HG03457 (cell line): ENCODE measurements at regions not wholly inside any gene's neighbourhood (a gene's known extent, or its start where the extent isn't known, plus 50 kb on each side); places are given as distances from the start of the nearest gene placed in this dataset.

ENCODE experiments used
- ATAC-seq: cut with Tn5 transposase; IDR thresholded peaks from one replicate; pipeline ENCODE4 v1.9.1; 2021; ENCODE audit warnings: moderate number of reproducible peaks; ENCODE audit not compliant: unreplicated experiment

DNA sequence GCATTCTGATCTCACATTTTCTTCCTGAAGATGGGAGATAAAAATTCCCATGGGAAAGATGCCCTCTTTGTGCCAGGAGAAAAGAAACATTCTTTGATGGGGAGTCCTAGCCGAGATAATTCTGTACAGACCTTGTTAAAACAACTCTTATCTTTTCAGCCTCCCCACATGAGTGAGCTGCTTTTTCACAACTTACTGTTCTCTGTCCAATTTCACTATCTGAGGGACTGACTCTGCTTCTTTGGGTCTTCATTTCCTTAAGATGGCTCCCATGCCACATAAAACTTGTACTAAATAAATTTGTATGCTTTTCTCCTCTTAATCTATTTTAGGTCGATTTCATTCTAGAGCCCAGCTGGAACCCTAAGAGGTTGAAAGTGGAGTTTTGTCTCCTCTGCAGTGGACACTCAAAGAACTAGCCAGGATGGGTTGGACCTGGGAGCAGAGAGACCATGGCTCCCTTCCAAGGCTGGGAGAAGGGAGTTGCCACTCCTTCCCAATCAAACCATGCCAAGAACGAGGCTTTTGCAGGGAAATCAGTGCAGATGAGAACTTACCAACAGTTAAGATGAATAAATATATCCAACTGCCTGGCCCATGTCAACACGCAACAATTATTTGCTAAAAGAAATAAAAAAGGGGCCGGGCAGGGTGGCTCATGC lies 285.8 kb upstream of the SULF2 start:
- no peak for ATAC-seq

DNA sequence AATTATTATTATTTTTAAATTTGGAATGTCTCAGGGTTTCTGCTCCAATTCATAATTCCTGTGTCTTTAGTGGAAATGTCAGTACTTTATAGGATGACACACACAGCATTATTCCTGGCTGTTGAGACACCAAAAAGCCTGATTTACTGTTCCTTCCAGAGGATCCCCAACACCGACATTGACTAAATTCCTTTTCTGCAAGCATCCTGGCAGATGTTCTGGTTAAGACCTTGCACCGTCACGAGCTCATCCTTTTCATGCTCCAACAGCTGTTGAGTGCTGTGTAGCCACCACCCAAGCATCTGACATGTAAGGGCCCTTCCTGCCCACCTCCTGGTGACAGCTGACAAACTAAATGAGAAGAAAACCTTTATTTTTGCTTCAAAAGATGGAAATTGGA lies 284.3 kb upstream of the SULF2 start:
- ATAC-seq, result no peak

DNA sequence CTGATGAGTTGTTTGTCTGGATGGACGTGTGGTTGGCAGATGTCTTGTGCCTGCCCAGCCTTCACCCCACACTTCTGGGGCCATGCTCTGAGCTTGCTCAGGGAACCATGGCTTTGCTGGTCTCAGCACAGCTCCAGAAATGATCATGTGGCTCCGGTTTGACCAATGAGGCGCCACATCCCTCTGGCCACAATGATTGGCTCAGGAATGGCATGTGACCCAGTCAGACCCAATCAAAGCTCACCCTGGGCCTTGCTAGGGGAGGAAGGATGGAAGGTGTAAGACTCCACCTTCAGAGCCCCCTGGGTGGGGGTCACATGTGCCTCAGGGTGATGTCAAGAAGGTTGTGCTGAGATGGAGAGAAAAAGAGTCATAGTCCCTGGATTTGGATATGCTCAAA lies 281.6 kb upstream of the SULF2 start:
- ATAC-seq, result no peak

DNA sequence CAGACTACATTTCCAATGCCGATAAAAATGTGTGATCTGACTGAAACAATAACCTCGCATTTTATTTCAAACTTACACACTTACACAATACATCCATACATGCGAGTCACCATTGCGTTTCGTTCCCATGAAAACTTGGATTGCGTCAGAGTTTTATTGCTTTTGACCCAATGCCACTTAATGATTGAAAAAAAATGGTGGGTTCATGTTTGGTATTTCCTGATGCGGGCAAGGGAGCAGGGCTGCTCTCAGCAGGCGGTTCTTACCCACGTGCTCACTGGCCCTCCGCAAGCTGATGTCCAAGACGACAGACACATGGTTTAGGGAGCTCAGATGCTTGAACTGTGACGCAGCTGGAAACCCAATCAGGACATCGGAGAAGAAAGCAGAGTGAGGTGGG lies 281.0 kb upstream of the SULF2 start:
- ATAC-seq, result no peak

DNA sequence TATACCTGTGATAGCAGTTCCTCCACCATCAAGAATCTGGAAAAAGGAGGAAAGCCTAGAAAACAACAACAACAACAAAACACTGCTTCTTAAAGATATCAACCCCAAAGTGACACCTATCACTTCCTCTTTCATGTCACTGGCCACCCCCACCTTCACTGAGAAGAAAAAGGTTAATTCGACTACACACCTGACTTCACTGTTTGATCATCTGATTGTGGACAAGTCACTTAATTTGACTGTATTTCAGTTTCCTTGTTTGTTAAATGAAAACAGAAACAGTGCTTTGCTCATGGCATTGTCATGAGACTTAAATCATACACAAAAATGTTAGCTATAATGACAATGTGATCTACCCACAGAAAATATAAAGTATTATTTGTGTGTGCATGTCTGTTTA lies 280.6 kb upstream of the SULF2 start:
- ATAC-seq, result no peak

DNA sequence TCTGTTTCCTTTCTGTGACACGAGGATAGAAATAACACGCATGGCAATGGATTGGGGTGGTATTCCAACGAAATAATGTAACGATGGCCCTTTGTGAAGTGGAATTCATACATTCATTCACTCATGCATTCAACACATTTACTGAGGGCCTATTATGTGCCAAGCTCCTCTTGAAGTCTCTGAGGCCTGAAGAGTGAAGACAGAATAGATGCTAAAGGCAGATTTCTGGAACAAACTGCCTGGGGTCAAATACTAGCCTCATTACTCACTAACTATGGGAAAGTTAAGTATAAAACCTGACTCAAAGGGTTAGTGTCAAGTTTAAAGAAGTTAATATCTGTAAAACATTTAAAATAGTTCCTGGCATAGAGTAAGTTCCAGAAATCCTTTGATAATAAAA lies 279.6 kb upstream of the SULF2 start:
- ATAC-seq, result no peak

DNA sequence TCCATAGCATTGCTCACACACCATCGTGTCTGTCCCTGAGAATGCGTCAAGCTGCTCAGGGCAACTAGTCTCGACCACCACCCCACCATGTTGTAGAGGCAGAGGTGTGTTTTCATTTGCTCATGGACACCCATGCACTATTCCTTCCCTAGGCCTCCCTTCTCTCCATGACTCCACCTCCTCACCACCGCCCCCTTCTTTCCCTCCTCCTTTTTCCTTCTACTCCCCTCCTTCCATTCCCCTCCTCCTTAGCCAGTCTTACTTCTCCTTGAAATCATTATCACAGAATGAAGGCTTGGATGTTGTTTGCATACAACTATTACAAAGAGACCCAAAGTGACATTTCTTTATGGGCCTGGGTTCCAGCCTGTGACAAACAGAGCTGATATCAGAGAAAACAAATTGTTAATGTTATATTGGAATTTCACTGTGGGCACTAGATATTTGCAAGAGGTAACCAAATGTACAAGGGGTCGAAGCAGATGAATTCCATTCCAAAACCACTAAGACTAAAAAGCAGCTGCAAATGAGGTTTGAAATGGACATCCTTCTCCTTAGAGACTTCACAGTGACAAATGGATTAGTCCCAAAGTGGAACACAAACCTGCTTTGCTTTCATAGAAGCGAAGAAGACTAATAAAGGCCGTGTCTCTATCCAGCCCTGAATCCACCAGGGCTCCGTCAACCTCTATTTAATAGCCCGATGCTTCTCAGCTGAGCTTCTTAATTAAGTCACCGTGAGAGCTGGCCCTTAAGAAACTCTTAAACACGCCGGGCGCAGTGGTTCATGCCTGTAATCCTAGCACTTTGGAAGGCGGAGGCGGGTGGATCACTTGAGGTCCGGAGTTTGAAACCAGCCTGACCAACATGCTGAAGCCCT lies 275.8 kb upstream of the SULF2 start:
- ATAC-seq, result no peak

DNA sequence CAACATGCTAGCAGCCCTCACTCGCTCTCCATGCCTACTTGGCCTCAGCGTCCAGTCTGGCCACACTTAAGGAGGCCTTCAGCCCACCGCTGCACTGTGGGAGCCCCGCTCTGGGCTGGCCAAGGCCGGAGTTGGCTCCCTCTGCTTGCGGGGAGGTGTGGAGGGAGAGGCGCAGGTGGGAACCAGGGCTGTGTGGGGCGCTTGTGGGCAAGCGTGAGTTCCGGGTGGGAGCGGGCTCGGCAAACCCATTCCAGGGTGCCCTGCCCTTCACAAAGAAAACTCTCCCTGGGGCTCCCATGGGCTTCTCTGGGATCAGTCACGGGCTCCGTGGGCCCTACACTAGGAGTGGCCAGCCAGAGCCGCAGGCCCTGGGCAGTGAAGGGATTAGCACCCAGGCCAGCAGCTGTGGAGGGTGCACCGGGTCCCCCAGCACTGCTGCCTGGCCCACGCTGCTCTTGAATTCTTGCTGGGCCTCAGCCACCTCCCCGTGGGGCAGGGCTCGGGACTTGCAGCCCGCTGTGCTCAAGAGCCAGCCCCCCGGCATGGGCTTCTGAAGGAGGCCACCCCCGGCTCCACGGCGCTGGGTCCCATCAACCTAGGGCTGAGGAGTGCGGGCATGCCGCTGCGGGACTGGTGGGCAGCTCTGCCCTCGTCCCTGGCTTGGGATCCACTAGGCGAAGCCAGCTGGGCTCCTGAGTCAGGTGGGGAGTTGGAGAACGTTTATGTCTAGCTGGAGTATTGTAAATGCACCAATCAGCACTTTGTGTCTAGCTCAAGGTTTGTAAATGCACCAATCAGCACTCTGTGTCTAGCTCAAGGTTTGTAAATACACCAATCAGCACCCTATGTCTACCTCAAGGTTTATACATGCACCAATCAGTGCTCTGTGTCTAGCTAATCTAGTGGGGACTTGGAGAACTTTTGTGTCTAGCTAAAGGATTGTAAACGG lies 273.6 kb upstream of the SULF2 start:
- no peak for ATAC-seq

DNA sequence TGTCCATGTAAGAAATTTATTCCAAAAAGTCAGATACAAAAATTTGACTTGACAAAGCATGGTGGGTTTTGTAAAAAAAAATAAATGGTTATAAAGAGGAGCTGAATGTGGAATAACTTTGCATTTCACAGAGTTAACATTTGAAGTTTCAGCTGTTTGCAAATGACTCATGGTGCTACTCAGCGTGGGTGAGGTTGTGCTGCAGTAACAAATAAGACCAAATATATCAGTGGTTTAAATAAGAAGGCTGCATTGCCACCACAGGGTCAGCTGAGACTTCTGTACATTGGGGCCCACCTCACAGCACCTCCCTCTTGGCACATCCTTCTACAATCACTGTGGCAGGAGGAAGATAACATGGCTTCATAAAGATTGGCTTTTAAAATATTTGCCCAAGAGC lies 272.5 kb upstream of the SULF2 start:
- ATAC-seq, result no peak

DNA sequence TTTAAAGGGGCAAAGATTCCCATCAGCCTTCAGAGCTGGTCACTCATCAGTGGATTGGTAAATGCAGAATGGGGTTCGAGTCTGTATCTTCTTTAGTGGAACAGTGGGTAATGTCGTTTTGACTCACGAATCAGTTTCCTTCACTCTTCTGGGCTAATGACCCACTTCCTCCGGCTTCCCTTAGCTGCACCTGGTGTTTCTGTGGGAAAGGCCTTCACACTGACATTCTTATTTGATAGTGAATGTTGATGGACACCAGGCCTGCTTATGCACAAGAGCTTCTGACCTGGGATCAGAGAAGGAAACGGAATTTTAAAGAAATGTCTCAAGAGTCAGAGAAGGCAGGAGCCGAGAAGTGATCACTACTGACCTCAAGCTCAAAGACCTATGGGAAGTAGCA lies 272.0 kb upstream of the SULF2 start:
- ATAC-seq, result no peak

DNA sequence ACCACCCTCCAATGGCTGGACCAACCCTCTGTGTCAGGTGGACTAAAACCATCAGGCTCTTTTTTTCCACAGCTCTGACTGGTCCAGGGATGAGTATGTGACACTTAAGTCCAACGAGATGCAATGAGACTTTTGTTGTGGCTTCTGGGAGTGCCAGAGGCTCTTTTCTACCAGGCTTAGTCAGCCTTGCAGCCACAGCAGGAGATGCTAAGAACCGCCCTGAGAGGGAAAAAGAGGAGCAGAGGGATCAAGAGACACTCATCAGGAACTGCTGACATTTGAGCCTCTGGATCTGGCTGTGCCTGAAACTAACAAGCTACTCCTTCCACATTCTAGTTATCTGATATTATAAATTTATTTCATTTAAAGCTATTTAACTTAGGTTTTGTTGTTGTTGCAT lies 270.9 kb upstream of the SULF2 start:
- ATAC-seq, result no peak

DNA sequence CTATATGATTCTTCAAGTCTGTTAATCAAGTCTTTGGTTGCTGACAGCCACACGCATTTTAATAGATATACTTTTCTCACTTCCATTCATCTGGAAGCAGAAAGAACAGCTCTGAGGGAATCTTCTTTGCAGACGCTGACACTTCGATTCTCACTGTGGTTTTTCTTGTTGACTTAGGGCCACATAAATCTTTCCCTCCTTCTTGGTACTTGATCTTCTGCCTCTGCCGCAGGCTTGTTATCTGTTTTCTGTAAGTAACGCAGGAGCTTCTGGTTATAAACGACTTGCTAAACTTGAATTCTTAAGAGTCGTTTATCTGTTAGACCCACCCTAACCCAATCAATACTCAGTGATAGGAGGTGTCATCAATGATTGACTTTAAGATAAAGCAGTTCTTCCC lies 268.8 kb upstream of the SULF2 start:
- no peak for ATAC-seq

DNA sequence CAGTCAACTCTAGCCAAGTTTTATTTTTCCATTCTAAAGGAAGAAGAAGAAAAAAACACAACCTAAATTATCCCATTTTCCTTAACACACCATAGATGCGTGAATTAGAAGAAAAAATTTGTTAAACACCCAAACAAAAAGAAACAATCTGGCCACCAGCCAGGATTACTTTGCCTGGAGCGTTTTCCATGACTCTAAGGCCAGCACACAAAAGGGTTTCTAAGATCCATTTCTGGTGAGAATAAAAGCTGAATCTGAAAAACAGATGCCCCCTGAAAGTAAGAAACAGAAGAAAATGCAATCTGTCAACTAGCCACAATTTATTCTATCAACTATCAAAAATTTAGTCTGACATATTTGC lies 267.2 kb upstream of the SULF2 start:
- ATAC-seq, result no peak

DNA sequence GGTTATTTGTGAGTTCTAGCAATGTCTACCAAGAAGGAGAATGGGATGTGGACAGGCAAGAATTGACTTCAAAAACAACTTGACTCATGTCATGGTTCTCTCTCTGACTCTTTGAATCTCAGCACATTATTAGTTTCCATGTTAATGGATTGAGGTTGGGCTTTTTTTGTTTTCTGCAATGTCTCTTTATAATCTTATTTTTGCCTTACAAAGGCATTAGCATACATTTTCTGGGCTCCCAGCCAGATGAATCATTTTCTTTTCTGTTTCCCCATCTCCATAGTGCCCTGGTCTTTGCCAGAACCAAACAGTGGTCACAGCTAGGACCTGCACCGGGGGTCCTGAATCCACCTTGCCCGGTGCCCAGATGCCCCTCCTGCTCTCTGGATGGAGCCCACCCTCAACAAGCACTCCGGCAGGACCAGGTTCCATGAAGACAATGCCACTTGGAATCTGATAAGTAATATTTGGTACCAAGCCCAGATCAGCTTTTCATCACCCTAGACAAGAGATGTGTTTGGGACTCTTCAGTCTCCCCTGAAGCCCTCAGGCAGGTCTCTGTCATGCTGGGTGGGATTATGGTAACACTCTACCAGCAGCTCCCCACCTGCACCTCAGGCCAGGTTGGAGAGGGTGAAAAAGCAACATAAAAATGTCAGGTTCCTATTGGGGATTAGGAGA lies 266.7 kb upstream of the SULF2 start:
- no peak for ATAC-seq

DNA sequence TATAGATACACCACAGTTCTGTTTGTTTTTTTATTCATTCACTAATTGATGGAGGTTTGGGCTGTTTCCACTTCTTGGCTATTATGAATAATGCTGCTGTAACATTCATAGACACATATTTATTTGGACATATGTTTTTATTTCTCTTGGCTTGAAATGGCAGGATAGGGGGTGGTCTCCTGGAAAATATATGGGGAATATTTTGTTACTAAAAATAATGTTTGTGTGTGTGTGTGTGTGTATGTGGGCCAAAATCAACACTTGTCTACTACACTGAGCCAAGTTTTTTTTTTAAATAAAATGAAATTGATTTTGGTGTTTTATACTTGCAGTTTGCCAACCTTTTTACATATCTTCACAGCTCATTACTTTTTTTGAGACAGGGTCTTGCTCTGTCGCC lies 264.4 kb upstream of the SULF2 start:
- no peak for ATAC-seq

DNA sequence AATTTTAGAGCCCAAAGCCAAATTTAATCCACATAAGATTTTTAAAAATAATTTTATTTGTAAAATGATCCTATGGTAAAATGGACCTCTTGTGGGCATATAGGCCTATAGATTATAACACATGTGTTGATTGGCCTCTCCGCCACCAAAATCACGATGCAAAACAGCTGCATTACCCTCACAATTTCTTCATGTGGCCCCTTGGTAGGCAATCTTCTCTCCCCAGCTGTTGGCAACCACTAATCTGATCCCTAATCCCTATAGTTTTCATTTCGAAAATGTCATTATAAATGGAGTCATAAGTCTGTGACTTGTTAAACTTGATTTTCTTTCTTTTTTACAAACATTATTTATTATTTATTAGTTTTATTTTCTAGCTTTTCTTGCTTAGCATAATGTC lies 263.9 kb upstream of the SULF2 start:
- ATAC-seq, result no peak

DNA sequence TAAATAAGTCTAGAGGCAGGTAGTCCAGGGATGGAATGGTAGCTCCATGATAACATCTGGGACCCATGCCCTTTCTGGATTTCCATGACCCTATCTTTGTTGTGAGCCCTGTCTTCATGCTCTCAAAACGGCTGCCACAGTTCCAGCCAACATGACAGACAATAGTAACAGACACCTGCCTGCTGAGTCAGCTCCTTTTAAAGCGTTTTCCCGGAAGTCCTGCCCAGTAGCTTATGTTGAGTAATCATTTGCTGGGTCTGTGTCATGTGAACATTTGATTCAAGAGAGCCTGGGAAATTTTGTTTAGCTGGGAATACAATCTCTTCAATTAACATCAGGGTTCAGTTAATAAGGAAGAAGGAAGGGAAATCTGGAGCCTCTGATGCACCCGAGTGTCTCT lies 262.2 kb upstream of the SULF2 start:
- ATAC-seq, result no peak

DNA sequence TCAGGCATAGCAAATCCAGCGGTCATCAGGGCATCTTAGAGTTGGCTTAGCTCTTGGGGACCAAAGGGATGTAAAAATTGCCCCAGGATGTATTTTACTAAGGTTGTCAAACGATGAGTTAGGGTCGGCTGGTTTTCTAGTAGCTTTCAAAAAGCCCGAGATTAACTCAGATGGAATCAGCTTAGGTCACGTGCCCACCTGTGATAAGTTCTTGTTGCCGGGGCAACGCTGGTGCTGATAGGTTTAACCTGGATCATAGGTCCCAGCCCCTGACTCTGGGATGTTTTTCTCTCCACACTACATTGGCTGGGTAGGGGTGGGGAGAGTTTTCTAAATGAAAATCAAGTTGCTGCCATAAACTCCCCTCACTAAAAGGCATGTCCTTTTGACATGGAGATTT lies 257.3 kb upstream of the SULF2 start:
- ATAC-seq, result no peak

DNA sequence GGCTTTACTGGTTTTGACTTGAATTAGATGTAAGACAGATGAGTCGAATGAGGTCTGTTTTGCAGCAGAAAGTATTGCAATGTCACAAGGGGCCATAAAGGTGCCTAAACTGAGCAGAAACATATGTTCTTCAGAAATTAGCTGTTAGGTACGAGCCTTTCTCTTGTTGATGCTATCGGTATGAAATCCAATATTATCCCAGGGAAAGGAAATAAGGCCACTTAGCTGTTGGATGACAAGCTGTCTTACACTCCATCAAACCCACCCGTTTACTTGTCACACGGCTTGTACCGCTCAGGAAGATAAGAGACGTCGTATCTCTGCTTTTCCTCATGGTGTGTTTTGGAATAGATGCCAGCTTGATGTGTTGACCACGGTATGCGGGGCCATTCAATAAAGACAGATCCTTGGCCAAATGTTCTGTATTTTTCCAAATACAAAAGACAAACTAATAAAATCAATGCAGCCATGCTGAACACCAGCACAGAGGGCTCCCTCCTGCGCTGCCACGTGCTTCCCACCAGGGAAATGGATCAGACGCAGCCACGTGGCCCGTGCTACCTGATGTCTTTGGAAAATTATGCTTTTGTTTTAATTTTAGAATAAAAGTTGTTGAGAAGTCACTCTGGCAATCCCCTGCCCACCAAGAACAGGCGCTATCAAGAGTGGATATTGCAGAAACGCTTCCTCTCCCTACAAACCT lies 255.9 kb upstream of the SULF2 start:
- ATAC-seq, result no peak

DNA sequence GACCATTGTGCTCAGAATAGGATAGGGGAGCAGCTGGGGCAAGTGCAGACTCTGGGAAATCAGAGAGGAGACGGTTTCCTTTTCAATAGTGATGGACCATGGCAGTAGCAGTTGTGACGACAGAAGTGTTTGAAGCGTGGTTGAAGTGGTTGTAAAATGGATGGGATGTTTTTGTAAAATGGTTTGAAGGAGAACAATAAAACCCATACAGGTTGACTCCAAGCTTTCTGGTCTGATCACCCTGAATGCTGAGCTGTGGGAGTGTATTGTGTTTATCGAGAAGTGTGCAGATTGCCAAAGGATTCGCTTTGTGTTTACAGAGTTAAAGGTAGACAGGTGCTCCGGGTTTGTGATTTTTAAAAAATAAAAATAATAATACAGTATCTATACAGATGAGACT lies 255.2 kb upstream of the SULF2 start:
- no peak for ATAC-seq
